ENCODE measurements at regions not wholly inside any gene's neighbourhood (a gene's known extent, or its start where the extent isn't known, plus 50 kb on each side); places are given as distances from the start of the nearest gene placed in this dataset.

GRCh38 chr20:39137299-39137698 lies 175.2 kb downstream of the DHX35 start (continued):
- TF ChIP-seq ZNF518A (tag by site-specific recombination; conservative IDR thresholded peaks at IDR 0.05; ENCODE audit: low read depth) (no peak), ZNF174 (tag by site-specific recombination; IDR thresholded peaks at IDR 0.05) (no peak), ZNF585B (tag by site-specific recombination; IDR thresholded peaks at IDR 0.05) (no peak), ZBTB1 (tag by site-specific recombination; IDR thresholded peaks at IDR 0.05) (no peak), ZFHX2 (tag by site-specific recombination; conservative IDR thresholded peaks at IDR 0.05) (no peak), SP7 (tag by site-specific recombination; IDR thresholded peaks at IDR 0.05) (no peak), GLIS2 (tag by site-specific recombination; IDR thresholded peaks at IDR 0.05) (no peak), ZNF391 (tag by site-specific recombination; IDR thresholded peaks at IDR 0.05; ENCODE audit: borderline replicate concordance, low read depth) (no peak)
- TF ChIP-seq, protein P1, sequence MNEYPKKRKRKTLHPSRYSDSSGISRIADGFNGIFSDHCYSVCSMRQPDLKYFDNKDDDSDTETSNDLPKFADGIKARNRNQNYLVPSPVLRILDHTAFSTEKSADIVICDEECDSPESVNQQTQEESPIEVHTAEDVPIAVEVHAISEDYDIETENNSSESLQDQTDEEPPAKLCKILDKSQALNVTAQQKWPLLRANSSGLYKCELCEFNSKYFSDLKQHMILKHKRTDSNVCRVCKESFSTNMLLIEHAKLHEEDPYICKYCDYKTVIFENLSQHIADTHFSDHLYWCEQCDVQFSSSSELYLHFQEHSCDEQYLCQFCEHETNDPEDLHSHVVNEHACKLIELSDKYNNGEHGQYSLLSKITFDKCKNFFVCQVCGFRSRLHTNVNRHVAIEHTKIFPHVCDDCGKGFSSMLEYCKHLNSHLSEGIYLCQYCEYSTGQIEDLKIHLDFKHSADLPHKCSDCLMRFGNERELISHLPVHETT (tag by site-specific recombination; IDR thresholded peaks at IDR 0.05) = no peak

DNA sequence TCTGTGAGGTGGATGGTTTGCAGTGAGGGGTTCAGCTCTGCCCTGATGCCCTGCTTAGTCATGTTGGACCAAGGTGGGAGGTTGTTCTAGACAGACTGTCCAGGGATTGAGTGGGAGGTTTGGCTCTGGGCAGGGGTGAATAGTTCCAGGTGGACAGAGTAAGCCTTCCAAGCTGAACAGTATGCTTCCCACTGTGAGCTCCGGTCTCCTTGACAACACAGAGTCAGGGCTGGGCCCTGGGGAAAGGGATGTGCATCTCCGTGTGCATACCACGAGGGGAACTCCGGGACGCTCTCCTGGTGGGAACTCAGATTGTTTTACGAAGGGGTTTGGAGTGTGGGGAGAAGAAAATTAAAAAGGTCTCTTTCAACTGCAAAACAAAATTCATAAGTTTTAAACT lies 174.7 kb downstream of the DHX35 start:
- ChIA-PET POLR2A (no interaction called here), CTCF (no interaction called here)
- H3K27ac ChIP-seq (ENCODE audit: extremely low read depth, low read depth, low read length) = no peak overlapping the region
- H3K4me3 ChIP-seq (ENCODE audit: low read depth, low read length) = no peak overlapping the region
- no peaks in the 10 kb centered on the region for H3K36me3 ChIP-seq (ENCODE audit: control insufficient read depth in 2 of 2, insufficient read depth in 1 of 2, low read length in 2 of 2)
- no peaks in the 10 kb centered on the region for H3K9me3 ChIP-seq (ENCODE audit: control insufficient read depth, insufficient read depth, low read depth, low read length)
- H3K4me1 ChIP-seq (ENCODE audit: control insufficient read depth, insufficient read depth, low read length) = no peaks in the 10 kb centered on the region
- TF ChIP-seq, protein P2, sequence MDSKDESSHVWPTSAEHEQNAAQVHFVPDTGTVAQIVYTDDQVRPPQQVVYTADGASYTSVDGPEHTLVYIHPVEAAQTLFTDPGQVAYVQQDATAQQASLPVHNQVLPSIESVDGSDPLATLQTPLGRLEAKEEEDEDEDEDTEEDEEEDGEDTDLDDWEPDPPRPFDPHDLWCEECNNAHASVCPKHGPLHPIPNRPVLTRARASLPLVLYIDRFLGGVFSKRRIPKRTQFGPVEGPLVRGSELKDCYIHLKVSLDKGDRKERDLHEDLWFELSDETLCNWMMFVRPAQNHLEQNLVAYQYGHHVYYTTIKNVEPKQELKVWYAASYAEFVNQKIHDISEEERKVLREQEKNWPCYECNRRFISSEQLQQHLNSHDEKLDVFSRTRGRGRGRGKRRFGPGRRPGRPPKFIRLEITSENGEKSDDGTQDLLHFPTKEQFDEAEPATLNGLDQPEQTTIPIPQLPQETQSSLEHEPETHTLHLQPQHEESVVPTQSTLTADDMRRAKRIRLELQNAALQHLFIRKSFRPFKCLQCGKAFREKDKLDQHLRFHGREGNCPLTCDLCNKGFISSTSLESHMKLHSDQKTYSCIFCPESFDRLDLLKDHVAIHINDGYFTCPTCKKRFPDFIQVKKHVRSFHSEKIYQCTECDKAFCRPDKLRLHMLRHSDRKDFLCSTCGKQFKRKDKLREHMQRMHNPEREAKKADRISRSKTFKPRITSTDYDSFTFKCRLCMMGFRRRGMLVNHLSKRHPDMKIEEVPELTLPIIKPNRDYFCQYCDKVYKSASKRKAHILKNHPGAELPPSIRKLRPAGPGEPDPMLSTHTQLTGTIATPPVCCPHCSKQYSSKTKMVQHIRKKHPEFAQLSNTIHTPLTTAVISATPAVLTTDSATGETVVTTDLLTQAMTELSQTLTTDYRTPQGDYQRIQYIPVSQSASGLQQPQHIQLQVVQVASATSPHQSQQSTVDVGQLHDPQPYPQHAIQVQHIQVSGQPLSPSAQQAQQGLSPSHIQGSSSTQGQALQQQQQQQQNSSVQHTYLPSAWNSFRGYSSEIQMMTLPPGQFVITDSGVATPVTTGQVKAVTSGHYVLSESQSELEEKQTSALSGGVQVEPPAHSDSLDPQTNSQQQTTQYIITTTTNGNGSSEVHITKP (tag by site-specific recombination; IDR thresholded peaks at IDR 0.05) = no peak
- TF ChIP-seq ZFP69B (tag by site-specific recombination; IDR thresholded peaks at IDR 0.05) (no peak), CTCF (tag by site-specific recombination; IDR thresholded peaks at IDR 0.05) (no peak)

Data from HEK293 (cell line).